Stomach smooth muscle (tissue), 2 donors: ENCODE measurements at regions not wholly inside any gene's neighbourhood (a gene's known extent, or its start where the extent isn't known, plus 50 kb on each side); places are given as distances from the start of the nearest gene placed in this dataset.

Source experiments
- H3K27ac ChIP-seq: one replicate; pipeline ENCODE4 v1.7.0; 2013; ENCODE audit warnings: mild to moderate bottlenecking, low read length, inconsistent platforms
- H3K27me3 ChIP-seq, 2 donors: one replicate each; pipeline ENCODE4 v1.7.0; 2013; ENCODE audit warnings: low read length in 2 of 2; ENCODE audit not compliant: insufficient read depth in 2 of 2, control insufficient read depth in 1 of 2
- H3K36me3 ChIP-seq, 2 donors: one replicate each; pipeline ENCODE4 v1.7.0; 2013; ENCODE audit warnings: low read length in 2 of 2; ENCODE audit not compliant: control insufficient read depth in 2 of 2, insufficient read depth in 2 of 2
- H3K4me1 ChIP-seq: one replicate; pipeline ENCODE4 v1.7.0; 2013; ENCODE audit warnings: low read length; ENCODE audit not compliant: control insufficient read depth, insufficient read depth
- H3K4me3 ChIP-seq, 2 donors: one replicate each; pipeline ENCODE4 v1.7.0; 2013; ENCODE audit warnings: low read length in 2 of 2
- H3K9ac ChIP-seq, 2 donors: one replicate each; pipeline ENCODE4 v1.7.0; 2013; ENCODE audit warnings: low read length in 2 of 2, mild to moderate bottlenecking in 1 of 2
- H3K9me3 ChIP-seq, 2 donors: one replicate each; pipeline ENCODE4 v1.7.0; 2013; ENCODE audit warnings: low read length in 2 of 2; ENCODE audit not compliant: control insufficient read depth in 2 of 2
- donor health status: healthy.
- donor health status: Pancreatic carcinoma.

GRCh38 chr1:5456090-5456811, 536.0 kb downstream of the NPHP4 start:
- H3K4me3 ChIP-seq = no peak overlapping the region
- H3K36me3 ChIP-seq = no peaks in the 10 kb centered on the region
- peaks cover 0 to 2% of the 10 kb centered on the region in 2 donors for H3K9me3 ChIP-seq
- H3K27ac ChIP-seq = no peak overlapping the region
- no peak overlapping the region for H3K9ac ChIP-seq
- no peaks in the 10 kb centered on the region for H3K4me1 ChIP-seq
- peaks cover 15 to 33% of the 10 kb centered on the region in 2 donors for H3K27me3 ChIP-seq

- Histone ChIP-seq H3K4me1 (no peaks in the 10 kb centered on the region), H3K9me3 (no peaks in the 10 kb centered on the region), H3K4me3 (no peak overlapping the region), H3K36me3 (no peaks in the 10 kb centered on the region), H3K27ac (no peak overlapping the region), H3K27me3 (peaks cover 15 to 33% of the 10 kb centered on the region in 2 donors), H3K9ac (no peak overlapping the region)
Measured at GRCh38 chr1:5455651-5456050, 536.6 kb downstream of the NPHP4 start.

GRCh38 chr1:5455056-5455455, 537.2 kb downstream of the NPHP4 start:
- H3K4me1 ChIP-seq = no peaks in the 10 kb centered on the region
- no peak overlapping the region for H3K27ac ChIP-seq
- peaks cover 15 to 33% of the 10 kb centered on the region in 2 donors for H3K27me3 ChIP-seq
- H3K4me3 ChIP-seq = no peak overlapping the region
- no peaks in the 10 kb centered on the region for H3K9me3 ChIP-seq
- no peaks in the 10 kb centered on the region for H3K36me3 ChIP-seq
- no peak overlapping the region for H3K9ac ChIP-seq

- peaks cover 13 to 33% of the 10 kb centered on the region in 2 donors for H3K27me3 ChIP-seq
- H3K4me3 ChIP-seq = no peak overlapping the region
- no peaks in the 10 kb centered on the region for H3K36me3 ChIP-seq
- no peak overlapping the region for H3K9ac ChIP-seq
- no peaks in the 10 kb centered on the region for H3K4me1 ChIP-seq
- no peak overlapping the region for H3K27ac ChIP-seq
- peaks cover 0 to 6% of the 10 kb centered on the region in 2 donors for H3K9me3 ChIP-seq
Measured at GRCh38 chr1:5453347-5453746, 538.9 kb downstream of the NPHP4 start.

GRCh38 chr1:5451671-5452070, 540.6 kb downstream of the NPHP4 start:
- Histone ChIP-seq H3K4me3 (no peak overlapping the region), H3K4me1 (no peaks in the 10 kb centered on the region), H3K36me3 (no peaks in the 10 kb centered on the region), H3K27ac (no peak overlapping the region), H3K9me3 (peaks cover 0 to 6% of the 10 kb centered on the region in 2 donors), H3K9ac (no peak overlapping the region), H3K27me3 (peaks cover 17 to 33% of the 10 kb centered on the region in 2 donors)

- no peak overlapping the region for H3K9ac ChIP-seq
- no peaks in the 10 kb centered on the region for H3K4me1 ChIP-seq
- peaks cover 8 to 10% of the 10 kb centered on the region in 2 donors for H3K27me3 ChIP-seq
- no peaks in the 10 kb centered on the region for H3K36me3 ChIP-seq
- H3K9me3 ChIP-seq = peaks cover 0 to 6% of the 10 kb centered on the region in 2 donors
- H3K27ac ChIP-seq = no peak overlapping the region
- H3K4me3 ChIP-seq = no peak overlapping the region
Measured at GRCh38 chr1:5448486-5448885, 543.7 kb downstream of the NPHP4 start.

- Histone ChIP-seq H3K36me3 (no peaks in the 10 kb centered on the region), H3K9me3 (peaks cover 0 to 6% of the 10 kb centered on the region in 2 donors), H3K9ac (no peak overlapping the region), H3K27me3 (peaks cover 3 to 10% of the 10 kb centered on the region in 2 donors), H3K27ac (no peak overlapping the region), H3K4me3 (no peak overlapping the region), H3K4me1 (no peaks in the 10 kb centered on the region)
Measured at GRCh38 chr1:5447503-5447960, 544.7 kb downstream of the NPHP4 start.

- H3K27me3 ChIP-seq = peaks cover 0 to 13% of the 10 kb centered on the region in 2 donors
- H3K4me3 ChIP-seq = no peak overlapping the region
- no peak overlapping the region for H3K27ac ChIP-seq
- H3K9ac ChIP-seq = no peak overlapping the region
- no peaks in the 10 kb centered on the region for H3K4me1 ChIP-seq
- peaks cover 0 to 13% of the 10 kb centered on the region in 2 donors for H3K9me3 ChIP-seq
- H3K36me3 ChIP-seq = no peaks in the 10 kb centered on the region
Measured at GRCh38 chr1:5444396-5444795, 547.8 kb downstream of the NPHP4 start.

GRCh38 chr1:5436808-5437207, 555.4 kb downstream of the NPHP4 start:
- Histone ChIP-seq H3K27ac (no peak overlapping the region), H3K4me1 (no peaks in the 10 kb centered on the region), H3K36me3 (no peaks in the 10 kb centered on the region), H3K27me3 (peaks cover 5 to 10% of the 10 kb centered on the region in 2 donors), H3K9me3 (peaks cover 0 to 13% of the 10 kb centered on the region in 2 donors), H3K4me3 (no peak overlapping the region), H3K9ac (no peak overlapping the region)

GRCh38 chr1:5435414-5435813, 556.8 kb downstream of the NPHP4 start:
- H3K27me3 ChIP-seq = peaks cover 6 to 12% of the 10 kb centered on the region in 2 donors
- no peaks in the 10 kb centered on the region for H3K4me1 ChIP-seq
- H3K9me3 ChIP-seq = peaks cover 0 to 12% of the 10 kb centered on the region in 2 donors

GRCh38 chr1:5432436-5432835, 559.8 kb downstream of the NPHP4 start:
- Histone ChIP-seq H3K27ac (no peak overlapping the region), H3K27me3 (peaks cover 13 to 16% of the 10 kb centered on the region in 2 donors), H3K9ac (no peak overlapping the region), H3K4me1 (no peaks in the 10 kb centered on the region), H3K9me3 (no peaks in the 10 kb centered on the region), H3K4me3 (no peak overlapping the region), H3K36me3 (no peaks in the 10 kb centered on the region)

More at GRCh38 chr1:5435414-5435813, 556.8 kb downstream of the NPHP4 start:
- Histone ChIP-seq H3K27ac (no peak overlapping the region), H3K4me3 (no peak overlapping the region), H3K36me3 (no peaks in the 10 kb centered on the region), H3K9ac (no peak overlapping the region)
